GM12892 (cell line): ENCODE measurements at regions not wholly inside any gene's neighbourhood (a gene's known extent, or its start where the extent isn't known, plus 50 kb on each side); places are given as distances from the start of the nearest gene placed in this dataset.
"Not testable (repeated sequence)": the region's sequence is repeated elsewhere in the genome, so short reads cannot be mapped to it uniquely, and the experiment has no call there.

Experiments used
- POLR2A ChIP-seq: IDR thresholded peaks from 2 replicates; pipeline ENCODE4 v1.6.1; 2011; ENCODE audit warnings: low read depth, low read length, control low read depth
- POLR2AphosphoS5 ChIP-seq: IDR thresholded peaks from 2 replicates; pipeline ENCODE4 v1.6.1; 2011; ENCODE audit warnings: low read depth, low read length, control low read depth
- TAF1 ChIP-seq: IDR thresholded peaks from 2 replicates; pipeline ENCODE4 v1.6.1; 2011; ENCODE audit warnings: low read depth, mild to moderate bottlenecking, control low read depth, low read length, borderline replicate concordance

DNA sequence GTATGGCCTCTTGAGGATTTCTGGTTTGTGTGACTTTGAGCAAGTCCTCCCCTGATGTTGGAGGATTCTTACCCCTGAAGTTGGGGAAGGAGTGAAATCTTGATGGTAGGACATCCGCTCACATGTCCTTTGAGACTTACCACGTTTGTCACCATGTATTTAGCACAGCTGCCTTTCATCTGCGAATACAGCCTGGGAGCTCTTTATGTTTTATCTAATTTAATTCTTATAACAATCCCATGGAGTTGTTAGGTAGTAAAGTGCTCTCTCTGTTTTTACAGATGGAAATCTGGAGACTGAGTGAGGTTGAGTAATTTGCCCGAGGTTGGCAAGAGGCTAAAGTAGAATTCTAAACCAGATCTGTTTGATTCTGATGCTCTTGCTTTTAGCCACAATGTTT lies 154.9 kb upstream of the PLGLB2 start:
- not testable (repeated sequence) for TF ChIP-seq POLR2A, POLR2AphosphoS5, TAF1
